H9 (cell line): ENCODE measurements at regions not wholly inside any gene's neighbourhood (a gene's known extent, or its start where the extent isn't known, plus 50 kb on each side); places are given as distances from the start of the nearest gene placed in this dataset.

ENCODE experiments used
- DNase-seq: peaks from one replicate; pipeline ENCODE4 v3.0.0-alpha.2; 2017
- H2AFZ ChIP-seq: one replicate; pipeline ENCODE4 v1.6.1; 2013; ENCODE audit warnings: mild to moderate bottlenecking, low read length, control low read depth, moderate library complexity
- H2AK5ac ChIP-seq: 2 replicates; pipeline ENCODE4 v1.6.1; 2013; ENCODE audit warnings: low read length, control low read depth, mixed read lengths; ENCODE audit not compliant: insufficient read length
- H2BK120ac ChIP-seq: one replicate; pipeline ENCODE4 v1.6.1; 2013; ENCODE audit warnings: low read depth, mild to moderate bottlenecking, low read length, control low read depth, inconsistent platforms; ENCODE audit not compliant: poor library complexity, severe bottlenecking
- H2BK12ac ChIP-seq: 2 replicates; pipeline ENCODE4 v1.6.1; 2013; ENCODE audit warnings: low read length, control low read depth, mixed read lengths, low read depth; ENCODE audit not compliant: insufficient read length
- H2BK15ac ChIP-seq: 2 replicates; pipeline ENCODE4 v1.6.1; 2013; ENCODE audit warnings: low read depth, low read length, control low read depth
- H2BK20ac ChIP-seq: one replicate; pipeline ENCODE4 v1.6.1; 2013; ENCODE audit warnings: low read depth, mild to moderate bottlenecking, low read length, control low read depth, inconsistent platforms; ENCODE audit not compliant: poor library complexity, severe bottlenecking
- H2BK5ac ChIP-seq: 2 replicates; pipeline ENCODE4 v1.6.1; 2013; ENCODE audit warnings: low read length, control low read depth, mixed read lengths; ENCODE audit not compliant: insufficient read length
- H3K14ac ChIP-seq: 2 replicates; pipeline ENCODE4 v1.6.1; 2013; ENCODE audit warnings: low read length, control low read depth; ENCODE audit not compliant: insufficient read depth
- H3K18ac ChIP-seq: 2 replicates; pipeline ENCODE4 v1.6.1; 2013; ENCODE audit warnings: low read depth, mild to moderate bottlenecking, mixed read lengths, low read length, control low read depth; ENCODE audit not compliant: insufficient read length
- H3K23ac ChIP-seq: 2 replicates; pipeline ENCODE4 v1.6.1; 2013; ENCODE audit warnings: low read length, control low read depth, mixed read lengths, low read depth; ENCODE audit not compliant: insufficient read length
- H3K23me2 ChIP-seq: 2 replicates; pipeline ENCODE4 v1.6.1; 2013; ENCODE audit warnings: low read depth, mild to moderate bottlenecking, mixed read lengths, low read length, control low read depth; ENCODE audit not compliant: insufficient read length, poor library complexity, severe bottlenecking
- H3K27ac ChIP-seq: 2 replicates; pipeline ENCODE4 v1.5.1; 2013; ENCODE audit warnings: low read length, control low read depth, mixed read lengths, low read depth; ENCODE audit not compliant: insufficient read length
- H3K27me3 ChIP-seq: 2 replicates; pipeline ENCODE4 v1.6.1; 2013; ENCODE audit warnings: low read length, control low read depth, inconsistent platforms; ENCODE audit not compliant: insufficient read depth
- H3K4ac ChIP-seq: 2 replicates; pipeline ENCODE4 v1.6.1; 2013; ENCODE audit warnings: low read depth, mild to moderate bottlenecking, control low read depth, inconsistent platforms, low read length, moderate library complexity
- H3K4me1 ChIP-seq: 2 replicates; pipeline ENCODE4 v1.6.1; 2013; ENCODE audit warnings: low read length, control low read depth, inconsistent platforms; ENCODE audit not compliant: insufficient read depth
- H3K4me2 ChIP-seq: 2 replicates; pipeline ENCODE4 v1.6.1; 2013; ENCODE audit warnings: low read length, control low read depth, mixed read lengths; ENCODE audit not compliant: insufficient read length, insufficient read depth
- H3K56ac ChIP-seq: 2 replicates; pipeline ENCODE4 v1.6.1; 2013; ENCODE audit warnings: low read depth, mild to moderate bottlenecking, mixed read lengths, low read length, control low read depth; ENCODE audit not compliant: insufficient read length
- H3K79me1 ChIP-seq: 2 replicates; pipeline ENCODE4 v1.6.1; 2013; ENCODE audit warnings: low read depth, mild to moderate bottlenecking, moderate library complexity, low read length, control low read depth, inconsistent platforms; ENCODE audit not compliant: insufficient read depth, poor library complexity, severe bottlenecking
- H3K79me2 ChIP-seq: 2 replicates; pipeline ENCODE4 v1.6.1; 2013; ENCODE audit warnings: low read length, control low read depth, inconsistent platforms; ENCODE audit not compliant: insufficient read depth
- H3K9ac ChIP-seq: 2 replicates; pipeline ENCODE4 v1.6.1; 2013; ENCODE audit warnings: low read length, control low read depth, mixed read lengths; ENCODE audit not compliant: insufficient read length; ENCODE audit errors: extremely low read depth
- H3K9me3 ChIP-seq: one replicate; pipeline ENCODE4 v1.6.1; 2013; ENCODE audit warnings: low read depth, low read length, inconsistent platforms; ENCODE audit not compliant: control insufficient read depth
- H3T11ph ChIP-seq: one replicate; pipeline ENCODE4 v1.6.1; 2013; ENCODE audit warnings: mild to moderate bottlenecking, low read length, control low read depth, inconsistent platforms
- H4K20me1 ChIP-seq: one replicate; pipeline ENCODE4 v1.6.1; 2013; ENCODE audit not compliant: control insufficient read depth, insufficient read length, insufficient read depth
- H4K5ac ChIP-seq: 2 replicates; pipeline ENCODE4 v1.6.1; 2013; ENCODE audit warnings: low read depth, mild to moderate bottlenecking, mixed read lengths, low read length, control low read depth; ENCODE audit not compliant: insufficient read length
- H4K8ac ChIP-seq: replicated peaks from 2 replicates; pipeline ENCODE4 v1.6.1; 2013; ENCODE audit warnings: low read length, control low read depth, mixed read lengths, low read depth; ENCODE audit not compliant: insufficient read length
- H4K91ac ChIP-seq: 2 replicates; pipeline ENCODE4 v1.6.1; 2013; ENCODE audit warnings: low read depth, mild to moderate bottlenecking, moderate library complexity, mixed read lengths, low read length, control low read depth; ENCODE audit not compliant: insufficient read length
- H3K27ac Mint-ChIP-seq, 3 experiments: 2 replicates in 2 of 3; 3 replicates in 1 of 3; pipeline ENCODE4 v1.8.0; 2020 to 2021; ENCODE audit warnings: mixed read lengths in 3 of 3, mild to moderate bottlenecking in 1 of 3, moderate library complexity in 1 of 3
- H3K27me3 Mint-ChIP-seq: 2 replicates; pipeline ENCODE4 v1.8.0; 2021; ENCODE audit warnings: low read depth, mild to moderate bottlenecking, moderate library complexity, mixed read lengths
- H3K36me3 Mint-ChIP-seq, 3 experiments: 2 replicates in 2 of 3; 3 replicates in 1 of 3; pipeline ENCODE4 v1.8.0; 2020 to 2021; ENCODE audit warnings: low read depth in 3 of 3, mixed read lengths in 3 of 3; ENCODE audit not compliant: insufficient read depth in 1 of 3
- H3K4me1 Mint-ChIP-seq, 2 experiments: 2 replicates each; pipeline ENCODE4 v1.8.0; 2020; ENCODE audit warnings: mixed read lengths in 2 of 2
- H3K4me3 Mint-ChIP-seq, 2 experiments: 2 replicates in 1 of 2; 3 replicates in 1 of 2; pipeline ENCODE4 v1.8.0; 2020 to 2021; ENCODE audit warnings: mild to moderate bottlenecking in 2 of 2, mixed read lengths in 2 of 2, moderate library complexity in 1 of 2
- H3K9me3 Mint-ChIP-seq, 2 experiments: 2 replicates in 1 of 2; 3 replicates in 1 of 2; pipeline ENCODE4 v1.8.0; 2020; ENCODE audit warnings: mild to moderate bottlenecking in 2 of 2, mixed read lengths in 2 of 2, moderate library complexity in 1 of 2
- WGBS: extraction: QIAGEN DNeasy Blood & Tissue Kit; methylation state at CpG from one replicate; pipeline ENCODE4 v1.1.7; 2013; ENCODE audit warnings: missing lambda C conversion rate, low lambda C conversion rate, mixed read lengths; ENCODE audit not compliant: insufficient read length; ENCODE audit errors: extremely low coverage; 5-methylcytosine and 5-hydroxymethylcytosine counted together
- TF ChIP-seq, protein P1 (sequence below): fragments of 200-600 bp; sonication (generic); conservative IDR thresholded peaks from 3 replicates; pipeline ENCODE4 v1.8.0; 2021; ENCODE audit warnings: antibody characterized with exemption, mild to moderate bottlenecking

DNA sequence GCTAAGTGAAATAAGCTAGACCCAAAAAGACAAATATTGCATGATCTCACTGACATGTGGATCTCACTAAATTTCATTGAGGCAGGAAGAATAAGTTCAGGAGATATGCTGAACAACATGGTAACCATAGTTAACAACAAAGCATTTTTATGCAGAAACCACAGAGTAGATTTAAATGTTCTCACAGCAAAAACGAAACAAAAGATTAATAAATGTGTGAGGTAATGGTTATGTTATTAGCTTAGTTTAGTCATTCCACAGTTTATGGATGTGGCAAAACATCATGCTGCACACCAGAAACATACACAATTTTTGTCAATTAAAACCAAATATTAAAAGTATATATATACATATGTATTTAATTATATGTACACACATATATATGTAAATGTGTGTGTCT, 765.8 kb downstream of the SLITRK5 start:
- Histone ChIP-seq H3K4ac (no peak overlapping the region), H3K79me2 (no peaks in the 10 kb centered on the region), H4K91ac (no peak overlapping the region), H2BK120ac (no peak overlapping the region), H3K79me1 (no peaks in the 10 kb centered on the region), H2AK5ac (no peak overlapping the region), H3K18ac (no peak overlapping the region), H2AFZ (no peak overlapping the region), H3K23me2 (no peaks in the 10 kb centered on the region), H3K27ac (no peak overlapping the region), H3K14ac (no peak overlapping the region), H2BK5ac (no peak overlapping the region), H3K27me3 (no peaks in the 10 kb centered on the region), H3K9me3 (peaks cover 6% of the 10 kb centered on the region), H4K5ac (no peak overlapping the region), H3K23ac (no peak overlapping the region), H2BK12ac (no peak overlapping the region), H4K20me1 (no peaks in the 10 kb centered on the region), H3K56ac (no peak overlapping the region), H3T11ph (no peak overlapping the region), H2BK20ac (no peak overlapping the region), H2BK15ac (no peak overlapping the region), H3K4me1 (no peaks in the 10 kb centered on the region), H4K8ac (no peak overlapping the region), H3K4me2 (no peak overlapping the region), H3K9ac (no peak overlapping the region)
- H3K36me3 Mint-ChIP-seq: peaks cover 15 to 23% (median 18%) of the 10 kb centered on the region in 3 experiments
- H3K9me3 Mint-ChIP-seq: peaks cover 14 to 22% of the 10 kb centered on the region in 2 experiments
- WGBS: no CpG with 5 or more reads among the region's 1 CpG
- H3K27me3 Mint-ChIP-seq: no peaks in the 10 kb centered on the region
- no peak for DNase-seq
- no peaks in the 10 kb centered on the region for H3K4me1 Mint-ChIP-seq
- TF ChIP-seq, protein P1, sequence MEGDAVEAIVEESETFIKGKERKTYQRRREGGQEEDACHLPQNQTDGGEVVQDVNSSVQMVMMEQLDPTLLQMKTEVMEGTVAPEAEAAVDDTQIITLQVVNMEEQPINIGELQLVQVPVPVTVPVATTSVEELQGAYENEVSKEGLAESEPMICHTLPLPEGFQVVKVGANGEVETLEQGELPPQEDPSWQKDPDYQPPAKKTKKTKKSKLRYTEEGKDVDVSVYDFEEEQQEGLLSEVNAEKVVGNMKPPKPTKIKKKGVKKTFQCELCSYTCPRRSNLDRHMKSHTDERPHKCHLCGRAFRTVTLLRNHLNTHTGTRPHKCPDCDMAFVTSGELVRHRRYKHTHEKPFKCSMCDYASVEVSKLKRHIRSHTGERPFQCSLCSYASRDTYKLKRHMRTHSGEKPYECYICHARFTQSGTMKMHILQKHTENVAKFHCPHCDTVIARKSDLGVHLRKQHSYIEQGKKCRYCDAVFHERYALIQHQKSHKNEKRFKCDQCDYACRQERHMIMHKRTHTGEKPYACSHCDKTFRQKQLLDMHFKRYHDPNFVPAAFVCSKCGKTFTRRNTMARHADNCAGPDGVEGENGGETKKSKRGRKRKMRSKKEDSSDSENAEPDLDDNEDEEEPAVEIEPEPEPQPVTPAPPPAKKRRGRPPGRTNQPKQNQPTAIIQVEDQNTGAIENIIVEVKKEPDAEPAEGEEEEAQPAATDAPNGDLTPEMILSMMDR: no peak
- no peak overlapping the region for H3K27ac Mint-ChIP-seq
- H3K4me3 Mint-ChIP-seq: no peak overlapping the region
